Glutamatergic neuron (in vitro differentiated cells): ENCODE measurements at regions not wholly inside any gene's neighbourhood (a gene's known extent, or its start where the extent isn't known, plus 50 kb on each side); places are given as distances from the start of the nearest gene placed in this dataset.
"Not testable (repeated sequence)": the region's sequence is repeated elsewhere in the genome, so short reads cannot be mapped to it uniquely, and the experiment has no call there.

Source experiments
- DNase-seq: peaks from one replicate; pipeline ENCODE4 v3.0.0; 2022
- H3K27ac Mint-ChIP-seq: one replicate; pipeline ENCODE4 v1.8.0; 2020; ENCODE audit warnings: mild to moderate bottlenecking, mixed read lengths, inconsistent platforms; ENCODE audit not compliant: unreplicated experiment
- H3K27me3 Mint-ChIP-seq: one replicate; pipeline ENCODE4 v1.8.0; 2020; ENCODE audit warnings: mild to moderate bottlenecking, moderate library complexity, mixed read lengths, inconsistent platforms; ENCODE audit not compliant: unreplicated experiment
- H3K36me3 Mint-ChIP-seq: one replicate; pipeline ENCODE4 v1.8.0; 2020; ENCODE audit warnings: mild to moderate bottlenecking, mixed read lengths, inconsistent platforms; ENCODE audit not compliant: unreplicated experiment
- H3K4me1 Mint-ChIP-seq: one replicate; pipeline ENCODE4 v1.8.0; 2020; ENCODE audit warnings: mild to moderate bottlenecking, low read depth, mixed read lengths, inconsistent platforms; ENCODE audit not compliant: unreplicated experiment
- H3K4me3 Mint-ChIP-seq: one replicate; pipeline ENCODE4 v1.8.0; 2020; ENCODE audit warnings: mild to moderate bottlenecking, mixed read lengths, inconsistent platforms; ENCODE audit not compliant: unreplicated experiment
- H3K9me3 Mint-ChIP-seq: one replicate; pipeline ENCODE4 v1.8.0; 2020; ENCODE audit warnings: mild to moderate bottlenecking, moderate library complexity, mixed read lengths, inconsistent platforms; ENCODE audit not compliant: unreplicated experiment
- CTCF ChIP-seq: fragments of 200-600 bp; sonication (generic); IDR thresholded peaks from one replicate; pipeline ENCODE4 v1.5.0; 2021; ENCODE audit not compliant: partially characterized antibody, unreplicated experiment

GRCh38 chr16:82281544-82281943 is 111.5 kb upstream of the MPHOSPH6 start:
- Mint-ChIP-seq H3K36me3 (no peaks in the 10 kb centered on the region), H3K27ac (no peak overlapping the region), H3K27me3 (peaks cover 2% of the 10 kb centered on the region), H3K9me3 (peaks cover 3% of the 10 kb centered on the region), H3K4me1 (no peaks in the 10 kb centered on the region), H3K4me3 (no peak overlapping the region)
- DNase-seq, result no peak
- TF ChIP-seq CTCF, result no peak

GRCh38 chr16:82280867-82281266 is 110.8 kb upstream of the MPHOSPH6 start:
- no peak for DNase-seq
- Mint-ChIP-seq H3K9me3 (peaks cover 3% of the 10 kb centered on the region), H3K4me3 (no peak overlapping the region), H3K36me3 (no peaks in the 10 kb centered on the region), H3K4me1 (no peaks in the 10 kb centered on the region), H3K27ac (no peak overlapping the region), H3K27me3 (peaks cover 2% of the 10 kb centered on the region)
- no peak for TF ChIP-seq CTCF

GRCh38 chr16:82275349-82275748 is 105.3 kb upstream of the MPHOSPH6 start:
- not testable (repeated sequence) for H3K27me3 Mint-ChIP-seq, H3K4me1 Mint-ChIP-seq, H3K36me3 Mint-ChIP-seq, H3K4me3 Mint-ChIP-seq, H3K27ac Mint-ChIP-seq, H3K9me3 Mint-ChIP-seq, DNase-seq

- H3K9me3 Mint-ChIP-seq, result no peaks in the 10 kb centered on the region
- no peak overlapping the region for H3K4me3 Mint-ChIP-seq
- H3K36me3 Mint-ChIP-seq, result no peaks in the 10 kb centered on the region
- no peaks in the 10 kb centered on the region for H3K4me1 Mint-ChIP-seq
- no peak for TF ChIP-seq CTCF
- no peak for DNase-seq
- H3K27ac Mint-ChIP-seq, result no peak overlapping the region
- H3K27me3 Mint-ChIP-seq, result peaks cover 4% of the 10 kb centered on the region
Measured at GRCh38 chr16:82271636-82272035, 101.6 kb upstream of the MPHOSPH6 start.

- H3K4me3 Mint-ChIP-seq, H3K27me3 Mint-ChIP-seq, DNase-seq, H3K9me3 Mint-ChIP-seq, H3K36me3 Mint-ChIP-seq, H3K27ac Mint-ChIP-seq: not testable (repeated sequence)
- peaks cover 12% of the 10 kb centered on the region for H3K4me1 Mint-ChIP-seq
Measured at GRCh38 chr16:82267675-82268074, 97.7 kb upstream of the MPHOSPH6 start.

- Mint-ChIP-seq H3K36me3 (no peaks in the 10 kb centered on the region), H3K4me1 (peaks cover 12% of the 10 kb centered on the region), H3K27ac (no peak overlapping the region), H3K9me3 (no peaks in the 10 kb centered on the region), H3K27me3 (peaks cover 2% of the 10 kb centered on the region), H3K4me3 (no peak overlapping the region)
- no peak for DNase-seq
- TF ChIP-seq CTCF, result no peak
Measured at GRCh38 chr16:82265809-82266208, 95.8 kb upstream of the MPHOSPH6 start.
